Amniotic epithelial cell (primary cell): ENCODE measurements at regions not wholly inside any gene's neighbourhood (a gene's known extent, or its start where the extent isn't known, plus 50 kb on each side); places are given as distances from the start of the nearest gene placed in this dataset.
"Not testable (repeated sequence)": the region's sequence is repeated elsewhere in the genome, so short reads cannot be mapped to it uniquely, and the experiment has no call there.

Experiments used
- DNase-seq: peaks from one replicate; pipeline ENCODE4 v3.0.0-alpha.2; 2010; ENCODE audit warnings: low read depth

GRCh38 chr7:136325027-136325426 lies 347.9 kb upstream of the MTPN start:
- DNase-seq = no peak

GRCh38 chr7:136324073-136324704 lies 347.0 kb upstream of the MTPN start:
- no peak for DNase-seq

GRCh38 chr7:136312592-136312991 lies 335.4 kb upstream of the MTPN start:
- no peak for DNase-seq

- DNase-seq = no peak
Observed at GRCh38 chr7:136309407-136309806, 332.2 kb upstream of the MTPN start.

- DNase-seq = no peak
Observed at GRCh38 chr7:136308230-136308629, 331.1 kb upstream of the MTPN start.

GRCh38 chr7:136303162-136303561 lies 326.0 kb upstream of the MTPN start:
- peak; percentile 88 for DNase-seq

GRCh38 chr7:136302049-136302448 lies 324.9 kb upstream of the MTPN start:
- peak; percentile 18 for DNase-seq

- no peak for DNase-seq
Observed at GRCh38 chr7:136294977-136295376, 317.8 kb upstream of the MTPN start.

- DNase-seq = no peak
Observed at GRCh38 chr7:136293841-136294391, 316.8 kb upstream of the MTPN start.

GRCh38 chr7:136293272-136293671 lies 316.1 kb upstream of the MTPN start:
- DNase-seq = peak; percentile 44

GRCh38 chr7:136292365-136292764 lies 315.2 kb upstream of the MTPN start:
- no peak for DNase-seq

- no peak for DNase-seq
Observed at GRCh38 chr7:136290351-136290750, 313.2 kb upstream of the MTPN start.

GRCh38 chr7:136278057-136278456 lies 300.9 kb upstream of the MTPN start:
- no peak for DNase-seq

GRCh38 chr7:136275794-136276193 lies 298.6 kb upstream of the MTPN start:
- peak; percentile 9 for DNase-seq

- DNase-seq = no peak
Observed at GRCh38 chr7:136274636-136275345, 297.6 kb upstream of the MTPN start.

GRCh38 chr7:136272934-136273333 lies 295.8 kb upstream of the MTPN start:
- no peak for DNase-seq

GRCh38 chr7:136267822-136268221 lies 290.7 kb upstream of the MTPN start:
- DNase-seq = no peak

GRCh38 chr7:136266457-136266856 lies 289.3 kb upstream of the MTPN start:
- DNase-seq = no peak

- not testable (repeated sequence) for DNase-seq
Observed at GRCh38 chr7:136264304-136264703, 287.1 kb upstream of the MTPN start.

- not testable (repeated sequence) for DNase-seq
Observed at GRCh38 chr7:136263112-136263860, 286.1 kb upstream of the MTPN start.

GRCh38 chr7:136260591-136260990 lies 283.4 kb upstream of the MTPN start:
- not testable (repeated sequence) for DNase-seq

GRCh38 chr7:136259074-136259473 lies 281.9 kb upstream of the MTPN start:
- no peak for DNase-seq

- DNase-seq = no peak
Observed at GRCh38 chr7:136256491-136256890, 279.3 kb upstream of the MTPN start.
